ENCODE measurements at regions not wholly inside any gene's neighbourhood (a gene's known extent, or its start where the extent isn't known, plus 50 kb on each side); places are given as distances from the start of the nearest gene placed in this dataset.

DNA sequence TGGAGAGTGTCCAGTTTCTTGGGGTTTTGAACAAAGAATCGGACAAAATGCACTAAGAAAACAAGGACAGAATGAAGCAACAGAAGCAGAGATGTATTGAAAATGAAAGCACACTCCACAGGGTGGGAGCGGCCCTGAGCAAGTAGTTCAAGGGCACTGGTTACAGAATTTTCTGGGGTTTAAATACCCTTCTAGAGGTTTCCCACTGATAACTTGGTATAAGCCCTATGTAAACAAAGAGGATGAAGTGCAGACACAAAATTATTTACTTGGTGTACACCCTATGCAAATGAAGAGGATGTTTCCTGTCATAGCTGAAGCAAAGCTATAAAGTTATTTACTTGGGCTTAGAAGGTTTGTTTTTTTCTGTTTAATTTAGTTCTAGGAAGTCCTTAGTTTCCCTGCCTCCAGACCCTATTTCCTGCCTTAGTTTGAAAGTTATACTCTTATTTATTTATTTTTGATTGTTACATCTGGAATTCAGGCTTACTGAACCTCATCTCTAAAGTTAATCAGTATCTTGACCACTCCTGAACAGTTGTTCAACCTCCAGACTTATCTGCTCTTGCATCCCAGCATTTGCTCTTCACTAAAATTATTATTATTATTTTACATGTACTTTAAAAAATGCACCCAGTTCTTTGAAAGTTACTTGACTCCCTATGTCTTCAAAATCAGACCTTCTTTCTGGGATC, 193.5 kb downstream of the SPP2 start:
- no peak for DNase-seq

DNA sequence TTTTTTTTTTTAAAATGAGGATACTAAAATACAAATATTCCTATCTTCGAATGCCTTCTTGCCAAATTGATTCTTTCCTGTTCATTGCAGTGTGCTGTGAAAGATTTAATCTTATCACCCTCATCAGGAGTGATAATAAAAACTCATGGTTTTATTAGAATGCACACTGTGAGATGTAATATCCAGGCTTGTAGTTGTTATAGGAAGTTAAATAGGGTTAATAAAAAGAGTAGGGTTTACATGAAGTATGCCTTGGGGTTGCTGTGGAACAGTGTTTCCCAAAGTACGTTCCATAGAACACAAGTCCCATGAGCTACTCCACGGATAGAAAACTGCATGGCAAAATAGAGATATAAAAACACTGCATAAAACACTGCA, 191.9 kb downstream of the SPP2 start:
- no peak for DNase-seq

GRCh38 chr2:234241656-234242458, 191.4 kb downstream of the SPP2 start:
- DNase-seq, result no peak

DNA sequence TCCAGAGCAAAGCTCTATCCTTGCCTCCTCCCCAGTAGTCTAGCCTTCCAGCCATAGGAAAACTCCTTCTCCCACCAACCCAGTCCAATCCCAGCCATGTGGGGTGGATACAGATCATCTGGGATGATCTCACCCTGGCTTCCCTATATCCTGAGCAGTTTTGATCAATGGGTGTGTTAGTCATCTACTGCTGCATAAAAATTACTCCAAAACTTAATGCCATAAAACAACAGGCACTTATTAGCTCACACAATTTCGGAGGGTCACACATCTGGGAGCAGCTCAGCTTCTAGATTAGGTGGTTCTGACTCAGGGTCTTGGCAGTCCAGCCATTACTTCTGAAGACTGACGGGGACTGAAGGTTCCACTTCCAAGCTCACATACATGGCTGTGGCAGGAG, 190.4 kb downstream of the SPP2 start:
- DNase-seq, result no peak

GRCh38 chr2:234235191-234235590, 184.7 kb downstream of the SPP2 start:
- no peak for DNase-seq

DNA sequence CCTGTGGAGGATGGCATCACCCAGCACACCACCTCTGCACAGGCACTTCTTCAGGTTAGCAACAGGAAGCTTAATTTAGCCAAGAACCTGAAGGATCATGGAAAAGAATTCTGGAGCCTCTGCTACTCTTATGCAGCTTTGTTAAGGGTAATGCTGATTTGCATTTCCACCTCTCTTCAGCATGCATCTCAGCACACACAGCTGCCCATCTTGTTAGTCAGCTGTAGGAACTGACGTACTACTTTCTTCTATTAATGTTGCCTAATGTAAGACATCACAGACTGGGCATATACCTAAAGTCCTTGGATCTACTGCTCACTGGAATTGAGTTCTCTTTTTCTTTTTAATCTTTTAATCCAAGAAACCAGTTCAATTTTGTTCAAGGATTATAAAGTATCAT, 181.0 kb downstream of the SPP2 start:
- DNase-seq, result no peak

DNA sequence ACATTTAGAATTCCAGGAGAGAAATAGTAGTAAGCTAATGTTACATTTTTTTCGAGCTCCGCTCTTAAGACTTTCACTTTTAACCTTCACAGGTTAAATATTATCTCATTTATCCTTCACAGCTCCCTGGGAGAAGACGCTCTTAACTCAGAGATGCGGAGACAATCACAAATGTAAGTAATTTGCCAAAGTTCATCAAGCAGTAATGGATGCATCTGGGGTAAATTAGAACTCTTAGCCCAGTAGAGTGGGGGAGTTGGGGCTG, 168.5 kb downstream of the SPP2 start:
- no peak for DNase-seq

- no peak for DNase-seq
These were observed 168.0 kb downstream of the SPP2 start for GRCh38 chr2:234218266-234219045.

- DNase-seq, result no peak
These were observed 162.0 kb downstream of the SPP2 start for GRCh38 chr2:234212534-234212933.

DNA sequence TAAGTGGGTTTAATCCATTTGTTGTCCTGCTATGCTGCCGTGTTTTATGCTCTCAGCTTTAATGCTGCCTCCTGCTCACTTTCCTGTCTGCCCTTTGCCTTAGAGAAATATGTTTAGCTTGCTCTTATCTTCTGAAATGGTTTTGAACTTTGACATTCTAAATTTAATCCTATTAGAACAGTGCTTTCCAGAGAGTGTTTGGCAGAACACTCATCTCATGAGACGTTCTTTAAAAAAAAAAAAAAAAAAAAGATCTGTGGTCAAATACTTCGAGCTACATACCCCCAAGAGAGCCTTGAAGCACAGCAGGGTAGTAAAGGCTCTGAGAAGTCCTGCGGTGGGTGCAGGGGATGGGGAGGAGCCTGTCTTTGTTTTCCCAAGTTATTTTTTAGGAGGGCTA, 161.3 kb downstream of the SPP2 start:
- no peak for DNase-seq

DNA sequence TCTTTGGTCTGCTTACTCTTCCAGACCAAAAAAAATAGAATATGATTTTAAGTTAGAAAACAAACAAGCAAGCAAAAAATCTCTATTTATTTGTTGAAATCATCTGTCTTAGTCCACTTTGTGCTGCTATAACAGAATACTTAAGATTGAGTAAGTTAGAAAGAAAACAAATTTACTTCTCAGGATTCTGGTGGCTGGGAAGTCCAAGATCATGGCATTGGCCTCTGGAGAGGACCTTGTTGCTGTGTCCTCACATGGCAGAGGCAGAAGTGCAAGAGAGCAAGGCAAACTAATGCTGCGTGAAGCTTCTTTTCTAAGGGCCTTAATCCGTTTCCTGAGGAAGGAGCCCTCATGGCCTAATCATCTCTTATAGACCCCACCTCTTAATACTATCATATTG, 156.2 kb downstream of the SPP2 start:
- DNase-seq, result no peak

DNA sequence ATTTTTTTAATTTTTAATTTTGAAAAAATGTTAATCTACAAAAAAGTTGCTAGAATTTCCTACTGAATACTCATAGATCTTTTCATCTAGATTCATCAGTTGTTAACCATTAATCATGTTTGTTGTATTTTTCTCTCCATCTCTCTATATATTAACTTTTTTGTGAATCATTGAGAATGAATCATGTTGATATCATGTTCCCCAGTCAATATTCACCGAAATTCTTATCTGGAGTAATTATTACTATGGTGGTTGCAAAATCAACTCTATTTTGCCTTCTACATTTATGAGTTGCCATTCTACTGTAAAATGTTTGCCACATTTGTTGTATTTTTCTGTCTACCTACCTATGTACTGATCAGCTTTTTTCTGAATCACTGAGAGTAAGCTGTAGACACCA, 154.0 kb downstream of the SPP2 start:
- no peak for DNase-seq

DNA sequence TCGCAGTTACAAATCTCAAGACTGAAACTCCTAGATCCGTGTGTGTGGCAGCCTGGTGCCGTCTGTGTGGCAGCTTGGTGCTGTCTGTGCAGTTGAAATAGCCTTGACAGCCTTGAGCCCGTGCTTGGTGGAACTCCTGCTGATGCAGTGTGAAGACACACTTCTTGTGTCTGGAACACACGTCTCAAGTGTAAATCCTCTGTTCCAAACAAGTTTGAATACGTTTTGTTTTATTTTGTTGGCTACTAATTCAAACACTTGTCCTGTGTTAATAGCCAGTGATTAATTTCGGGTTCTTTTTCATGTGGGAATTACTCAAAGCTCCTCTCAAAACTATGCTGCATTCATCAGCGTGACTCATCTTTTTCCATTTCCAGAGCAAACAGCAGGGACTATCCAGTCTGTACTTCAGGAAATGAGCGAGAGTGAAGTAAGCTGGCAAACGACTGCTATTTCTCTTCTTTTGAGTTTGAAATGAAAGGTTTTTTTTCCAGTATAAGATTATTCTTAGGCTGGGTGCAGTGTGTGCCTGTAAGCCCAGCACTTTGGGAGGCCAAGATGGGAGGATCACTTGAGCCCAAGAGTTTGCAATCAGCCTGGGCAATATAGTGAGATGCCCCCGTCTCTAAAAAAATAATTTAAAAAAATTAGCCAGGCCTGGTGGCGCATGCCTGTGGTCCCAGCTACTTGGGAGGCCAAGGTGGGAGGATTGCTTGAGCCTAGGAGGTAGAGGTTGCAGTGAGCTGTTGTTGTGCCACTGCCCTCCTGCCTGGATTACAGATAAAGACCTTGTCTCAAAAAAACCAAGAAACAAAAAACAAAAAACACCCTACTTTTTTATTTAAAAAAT, 152.9 kb downstream of the SPP2 start:
- DNase-seq, result no peak

GRCh38 chr2:234202601-234203000, 152.1 kb downstream of the SPP2 start:
- no peak for DNase-seq

DNA sequence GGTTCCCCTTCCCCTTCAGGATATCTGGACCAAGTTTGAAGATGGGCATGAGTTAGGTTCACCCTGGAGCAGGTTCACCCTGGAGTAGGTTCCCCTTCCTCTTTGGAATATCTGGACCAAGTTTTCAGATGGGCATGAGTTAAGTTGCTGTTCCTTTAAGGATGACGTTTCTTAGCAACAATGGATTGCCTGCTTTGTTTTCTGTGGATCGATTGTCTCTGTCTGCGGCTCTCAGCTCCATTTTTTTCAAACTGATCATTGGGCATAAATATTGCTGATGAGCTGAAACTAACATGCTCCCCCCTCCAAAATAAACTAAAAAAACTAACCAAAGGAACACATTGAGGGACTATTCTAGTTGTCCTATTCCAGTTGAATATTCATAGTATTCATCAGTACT, 149.5 kb downstream of the SPP2 start:
- DNase-seq, result no peak

GRCh38 chr2:234198976-234199375, 148.5 kb downstream of the SPP2 start:
- DNase-seq, result no peak

DNA sequence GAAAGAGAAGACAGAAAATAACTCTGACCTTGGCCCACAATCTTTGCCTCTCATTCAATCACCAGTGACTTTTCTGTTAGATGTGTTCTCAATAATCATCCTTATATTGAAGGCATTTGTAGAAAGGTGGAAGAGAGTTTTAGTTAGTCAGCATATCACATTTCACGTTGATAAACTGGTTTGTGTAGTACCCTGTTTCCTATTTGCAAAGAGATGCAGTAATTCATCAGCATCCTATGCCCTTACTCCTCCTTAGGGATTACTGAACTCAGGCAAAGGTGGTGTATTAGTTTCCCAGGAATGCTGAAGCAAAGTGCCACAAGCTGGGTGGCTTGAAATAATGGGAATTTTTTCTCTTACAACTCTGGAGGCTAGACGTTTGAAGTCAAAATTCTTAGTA, 145.0 kb downstream of the SPP2 start:
- no peak for DNase-seq

- no peak for DNase-seq
These were observed 143.6 kb downstream of the SPP2 start for GRCh38 chr2:234193977-234194563.

GRCh38 chr2:234191819-234192407, 141.4 kb downstream of the SPP2 start:
- no peak for DNase-seq

- DNase-seq, result no peak
These were observed 139.3 kb downstream of the SPP2 start for GRCh38 chr2:234189786-234190300.

DNA sequence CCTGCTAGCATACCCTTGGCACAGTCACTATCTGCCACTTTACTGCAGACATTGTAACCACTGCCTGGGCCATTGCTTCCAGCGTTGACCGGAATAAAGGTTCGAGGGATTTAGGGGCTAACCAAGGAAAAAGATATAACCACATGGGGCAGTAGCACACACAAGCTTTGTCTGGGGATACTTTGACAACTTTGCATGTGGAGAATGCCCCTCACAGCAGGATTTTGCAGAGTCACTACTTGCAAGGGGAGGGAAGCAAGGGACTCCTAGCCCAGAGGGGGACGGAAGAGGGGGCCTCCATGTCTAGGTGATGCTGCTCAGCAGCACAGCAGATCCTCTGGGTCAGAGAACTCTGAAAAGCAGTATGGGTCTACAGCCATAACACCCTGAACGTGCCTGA, 138.7 kb downstream of the SPP2 start:
- DNase-seq, result no peak

DNA sequence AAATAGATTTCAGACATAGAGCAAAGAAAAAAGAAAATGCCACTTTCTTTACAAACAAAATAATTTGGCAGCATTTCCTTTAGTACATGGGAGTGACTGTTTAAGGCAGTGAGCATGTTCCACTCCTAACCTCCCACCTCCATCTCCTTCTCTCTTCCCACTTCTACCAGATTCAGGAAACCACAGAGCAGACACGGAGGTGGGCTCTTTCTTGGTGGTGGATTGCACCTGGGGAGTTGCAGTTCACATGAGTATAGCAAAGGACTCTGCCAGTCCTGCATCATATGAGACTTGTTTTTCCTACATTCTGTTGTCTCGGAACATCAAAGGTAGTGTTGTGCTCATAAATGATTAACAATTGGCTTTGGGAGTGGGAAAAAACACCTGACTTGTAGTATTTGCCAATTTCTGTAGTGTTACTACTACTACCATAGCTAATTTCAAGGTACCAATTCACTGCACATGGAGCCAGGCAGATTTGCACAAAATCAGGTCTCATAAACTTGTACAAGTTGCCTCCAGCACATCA, 137.2 kb downstream of the SPP2 start:
- no peak for DNase-seq
